ENCODE measurements at regions not wholly inside any gene's neighbourhood (a gene's known extent, or its start where the extent isn't known, plus 50 kb on each side); places are given as distances from the start of the nearest gene placed in this dataset.

DNA sequence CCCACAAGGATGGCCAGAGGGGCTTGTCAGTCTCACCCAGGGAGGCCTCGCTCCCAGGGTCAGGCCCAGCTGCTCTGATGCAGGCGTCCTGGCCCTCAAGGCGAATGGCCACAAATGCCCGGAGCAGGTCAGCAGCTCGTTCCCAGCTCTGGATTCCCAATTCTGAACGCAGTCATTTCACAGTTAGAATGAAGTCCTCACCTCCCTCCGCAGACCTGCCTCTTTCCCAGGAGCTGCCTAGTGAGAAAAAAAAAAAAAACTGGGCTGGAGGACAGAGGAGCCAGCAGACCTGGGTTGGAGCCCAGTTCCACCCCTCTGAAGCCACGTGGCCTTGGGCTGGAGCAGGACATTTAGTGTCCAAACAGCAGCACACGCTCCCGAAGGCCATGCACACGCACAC lies 62.2 kb upstream of the DIO3 start:
- H3K4me1 ChIP-seq (ENCODE audit: control insufficient read depth in 1 of 2, insufficient read depth in 1 of 2, low read depth in 1 of 2, low read length in 1 of 2): no peaks in the 10 kb centered on the region
- no peaks in the 10 kb centered on the region for H3K9me3 ChIP-seq
- TF ChIP-seq, protein P1, sequence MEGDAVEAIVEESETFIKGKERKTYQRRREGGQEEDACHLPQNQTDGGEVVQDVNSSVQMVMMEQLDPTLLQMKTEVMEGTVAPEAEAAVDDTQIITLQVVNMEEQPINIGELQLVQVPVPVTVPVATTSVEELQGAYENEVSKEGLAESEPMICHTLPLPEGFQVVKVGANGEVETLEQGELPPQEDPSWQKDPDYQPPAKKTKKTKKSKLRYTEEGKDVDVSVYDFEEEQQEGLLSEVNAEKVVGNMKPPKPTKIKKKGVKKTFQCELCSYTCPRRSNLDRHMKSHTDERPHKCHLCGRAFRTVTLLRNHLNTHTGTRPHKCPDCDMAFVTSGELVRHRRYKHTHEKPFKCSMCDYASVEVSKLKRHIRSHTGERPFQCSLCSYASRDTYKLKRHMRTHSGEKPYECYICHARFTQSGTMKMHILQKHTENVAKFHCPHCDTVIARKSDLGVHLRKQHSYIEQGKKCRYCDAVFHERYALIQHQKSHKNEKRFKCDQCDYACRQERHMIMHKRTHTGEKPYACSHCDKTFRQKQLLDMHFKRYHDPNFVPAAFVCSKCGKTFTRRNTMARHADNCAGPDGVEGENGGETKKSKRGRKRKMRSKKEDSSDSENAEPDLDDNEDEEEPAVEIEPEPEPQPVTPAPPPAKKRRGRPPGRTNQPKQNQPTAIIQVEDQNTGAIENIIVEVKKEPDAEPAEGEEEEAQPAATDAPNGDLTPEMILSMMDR (IDR thresholded peaks at IDR 0.05): no peak
- H3K4me3 ChIP-seq (ENCODE audit: low read depth in 1 of 2, low read length in 1 of 2): no peak overlapping the region
- H3K27me3 ChIP-seq: peaks cover 6% of the 10 kb centered on the region
- H3K36me3 ChIP-seq: no peaks in the 10 kb centered on the region
- H3K27ac ChIP-seq: no peak overlapping the region

DNA sequence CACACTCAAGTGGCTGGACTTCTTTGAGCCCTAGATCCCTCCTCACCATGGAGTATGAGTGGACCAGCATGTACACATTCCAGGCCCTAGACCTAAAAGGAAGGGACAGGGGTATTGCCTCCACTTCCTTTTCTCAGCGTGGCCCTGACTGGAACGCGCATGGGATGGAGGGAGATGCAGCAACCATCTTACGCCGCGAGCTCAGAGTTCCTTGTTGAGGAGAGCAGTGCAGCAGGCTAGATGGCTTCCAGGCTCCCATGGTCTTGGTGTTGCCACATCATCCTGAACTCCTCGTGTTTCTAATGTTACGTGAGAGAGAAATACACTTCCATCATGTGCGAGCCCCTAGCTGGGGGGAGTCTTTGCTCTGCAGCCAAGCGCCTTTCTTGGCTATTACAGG lies 61.8 kb upstream of the DIO3 start:
- no peak overlapping the region for H3K27ac ChIP-seq
- H3K9me3 ChIP-seq: no peaks in the 10 kb centered on the region
- peaks cover 6% of the 10 kb centered on the region for H3K27me3 ChIP-seq
- H3K4me3 ChIP-seq (ENCODE audit: low read depth in 1 of 2, low read length in 1 of 2): no peak overlapping the region
- TF ChIP-seq, protein P1 (IDR thresholded peaks at IDR 0.05): no peak
- H3K4me1 ChIP-seq (ENCODE audit: control insufficient read depth in 1 of 2, insufficient read depth in 1 of 2, low read depth in 1 of 2, low read length in 1 of 2): no peaks in the 10 kb centered on the region
- no peaks in the 10 kb centered on the region for H3K36me3 ChIP-seq

DNA sequence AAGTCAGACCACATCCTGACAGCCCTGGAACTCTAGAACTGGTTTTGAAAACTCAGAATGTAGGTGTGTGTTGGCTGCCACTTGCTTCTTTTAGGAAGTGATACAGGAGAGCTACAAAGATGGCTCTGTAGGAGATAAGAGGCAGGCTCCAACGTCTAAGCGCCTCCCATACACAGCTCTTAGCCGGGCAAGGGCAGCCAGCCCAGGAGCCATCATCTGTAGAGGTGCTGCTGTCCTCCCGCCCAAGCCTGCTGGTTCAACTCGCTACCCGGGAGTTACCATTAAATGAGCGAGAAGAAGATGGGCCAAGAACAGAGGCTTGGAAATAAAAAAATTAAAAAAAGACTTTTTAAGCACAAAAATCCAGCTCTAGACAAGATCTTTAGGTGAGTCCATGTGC lies 61.2 kb upstream of the DIO3 start:
- Histone ChIP-seq H3K9me3 (no peaks in the 10 kb centered on the region), H3K27ac (no peak overlapping the region), H3K27me3 (peaks cover 6% of the 10 kb centered on the region), H3K4me1 (ENCODE audit: control insufficient read depth in 1 of 2, insufficient read depth in 1 of 2, low read depth in 1 of 2, low read length in 1 of 2) (no peaks in the 10 kb centered on the region), H3K36me3 (no peaks in the 10 kb centered on the region), H3K4me3 (ENCODE audit: low read depth in 1 of 2, low read length in 1 of 2) (no peak overlapping the region)
- TF ChIP-seq, protein P1 (IDR thresholded peaks at IDR 0.05): no peak

DNA sequence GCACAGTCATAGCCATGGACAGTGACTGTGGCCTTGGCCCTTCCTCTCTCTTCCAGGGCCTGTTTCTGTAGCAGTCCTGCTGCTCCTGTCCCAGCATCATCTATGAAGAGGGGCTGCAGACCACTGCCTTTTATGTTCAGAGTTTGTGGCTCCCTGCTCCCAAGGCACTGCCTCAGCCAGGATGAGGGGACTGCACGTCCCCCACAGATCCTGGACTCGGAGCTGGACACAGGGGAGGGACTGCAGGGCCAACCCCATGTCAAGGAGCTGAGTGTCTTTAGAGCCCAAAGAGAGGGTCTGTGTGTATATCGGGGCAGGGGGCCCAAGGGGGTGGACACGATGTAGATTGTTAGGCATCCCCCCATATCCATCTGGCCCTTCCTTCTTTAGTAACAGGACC lies 60.6 kb upstream of the DIO3 start:
- Histone ChIP-seq H3K36me3 (no peaks in the 10 kb centered on the region), H3K9me3 (no peaks in the 10 kb centered on the region), H3K4me1 (ENCODE audit: control insufficient read depth in 1 of 2, insufficient read depth in 1 of 2, low read depth in 1 of 2, low read length in 1 of 2) (no peaks in the 10 kb centered on the region), H3K27ac (no peak overlapping the region), H3K4me3 (ENCODE audit: low read depth in 1 of 2, low read length in 1 of 2) (no peak overlapping the region), H3K27me3 (peaks cover 6% of the 10 kb centered on the region)
- TF ChIP-seq, protein P1 (IDR thresholded peaks at IDR 0.05): no peak

DNA sequence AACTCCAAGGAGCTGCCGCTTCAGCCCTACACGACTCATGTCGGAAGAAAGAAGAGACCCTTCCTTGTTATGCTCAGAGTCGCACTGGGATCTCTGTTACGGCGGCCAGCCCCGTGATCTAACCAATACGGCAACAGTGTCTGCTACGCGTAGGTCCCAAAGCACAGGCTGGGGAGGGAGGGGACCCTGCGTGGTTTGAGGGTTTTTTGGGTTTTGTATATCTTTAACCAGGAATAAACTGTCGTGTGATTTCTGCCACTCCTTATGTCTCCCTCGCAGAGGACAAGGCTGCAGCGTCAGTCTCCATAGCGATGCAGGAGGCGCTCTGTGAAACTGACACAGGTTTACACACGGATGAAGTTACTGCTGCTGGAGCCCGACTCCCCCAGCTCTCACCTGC lies 60.0 kb upstream of the DIO3 start:
- no peaks in the 10 kb centered on the region for H3K36me3 ChIP-seq
- TF ChIP-seq, protein P1 (IDR thresholded peaks at IDR 0.05): no peak
- H3K27me3 ChIP-seq: peaks cover 2% of the 10 kb centered on the region
- no peaks in the 10 kb centered on the region for H3K4me1 ChIP-seq (ENCODE audit: control insufficient read depth in 1 of 2, insufficient read depth in 1 of 2, low read depth in 1 of 2, low read length in 1 of 2)
- no peak overlapping the region for H3K27ac ChIP-seq
- no peaks in the 10 kb centered on the region for H3K9me3 ChIP-seq
- no peak overlapping the region for H3K4me3 ChIP-seq (ENCODE audit: low read depth in 1 of 2, low read length in 1 of 2)
